ENCODE measurements at regions not wholly inside any gene's neighbourhood (a gene's known extent, or its start where the extent isn't known, plus 50 kb on each side); places are given as distances from the start of the nearest gene placed in this dataset.

GRCh38 chr1:194647118-194647517 lies 1460.7 kb upstream of the B3GALT2 start:
- no peak for TF ChIP-seq CTCF (IDR thresholded peaks at IDR 0.05)
- no peak for TF ChIP-seq POLR2A (IDR thresholded peaks at IDR 0.05)
